ENCODE measurements at regions not wholly inside any gene's neighbourhood (a gene's known extent, or its start where the extent isn't known, plus 50 kb on each side); places are given as distances from the start of the nearest gene placed in this dataset.

- TF ChIP-seq CTCF (IDR thresholded peaks at IDR 0.05; ENCODE audit: low read depth, low read length, poor library complexity, severe bottlenecking) (no peak), EZH2phosphoT487 (IDR thresholded peaks at IDR 0.05; ENCODE audit: borderline replicate concordance, low read length) (no peak)
Observed at GRCh38 chr14:100484531-100485267, 102.5 kb downstream of the BEGAIN start.

All from DOHH2 (cell line).